K562 (cell line): ENCODE measurements at regions not wholly inside any gene's neighbourhood (a gene's known extent, or its start where the extent isn't known, plus 50 kb on each side); places are given as distances from the start of the nearest gene placed in this dataset.
A peak's percentile ranks its signal among the peaks of the same experiment; 100 is the strongest.
"Not testable (repeated sequence)": the region's sequence is repeated elsewhere in the genome, so short reads cannot be mapped to it uniquely, and the experiment has no call there.

Experiments used
- ARID3A ChIP-seq: IDR thresholded peaks from 2 replicates; pipeline ENCODE4 v1.6.1; 2012; ENCODE audit warnings: low read depth, low read length, improper control_type of control experiment, borderline replicate concordance
- ARNT ChIP-seq, 2 experiments: fragments of 450-650 bp; IDR thresholded peaks; 2 replicates each; pipeline ENCODE4 v1.6.1; 2016; ENCODE audit warnings: mild to moderate bottlenecking in 1 of 2
- ATF1 ChIP-seq, 2 experiments: fragments of 450-650 bp in 1 of 2; IDR thresholded peaks; 2 replicates each; pipeline ENCODE4 v1.6.1; 2016; ENCODE audit warnings: missing compliant biosample characterization in 1 of 2, missing genetic modification characterization in 1 of 2
- BRD9 ChIP-seq: fragments of 450-650 bp; IDR thresholded peaks from 2 replicates; pipeline ENCODE4 v1.6.1; 2018; ENCODE audit warnings: low read depth; ENCODE audit not compliant: partially characterized antibody
- CREM ChIP-seq: IDR thresholded peaks from 2 replicates; pipeline ENCODE4 v1.6.1; 2014; ENCODE audit warnings: antibody characterized with exemption, low read depth
- CXXC5 ChIP-seq: fragments of 250-450 bp; sonication (Bioruptor Pico); IDR thresholded peaks from 2 replicates; pipeline ENCODE4 v1.8.0; 2022; ENCODE audit warnings: inconsistent platforms, mild to moderate bottlenecking, moderate library complexity
- ESRRA ChIP-seq: fragments of 450-650 bp; IDR thresholded peaks from 2 replicates; pipeline ENCODE4 v1.6.1; 2014; ENCODE audit warnings: low read depth, mild to moderate bottlenecking, moderate library complexity, borderline replicate concordance
- FOXK2 ChIP-seq, 2 experiments: fragments of 450-650 bp; IDR thresholded peaks in 1 of 2; conservative IDR thresholded peaks in 1 of 2; 2 replicates each; pipeline ENCODE4 v1.6.1; 2016; ENCODE audit warnings: low read depth in 2 of 2, mild to moderate bottlenecking in 1 of 2
- GTF3C2 ChIP-seq: IDR thresholded peaks from 3 replicates; pipeline ENCODE4 v1.6.1; 2011; ENCODE audit warnings: borderline replicate concordance, mild to moderate bottlenecking, moderate library complexity; ENCODE audit not compliant: insufficient read length; ENCODE audit errors: extremely low read depth
- HDAC1 ChIP-seq, 2 experiments: fragments of 450-650 bp; IDR thresholded peaks; 2 replicates each; pipeline ENCODE4 v1.6.1; 2016 to 2017; ENCODE audit warnings: inconsistent platforms in 1 of 2, mild to moderate bottlenecking in 1 of 2, moderate library complexity in 1 of 2
- HLTF ChIP-seq: fragments of 450-650 bp; IDR thresholded peaks from 2 replicates; pipeline ENCODE4 v1.6.1; 2016
- L3MBTL2 ChIP-seq: fragments of 450-650 bp; IDR thresholded peaks from 2 replicates; pipeline ENCODE4 v1.6.1; 2016; ENCODE audit warnings: mild to moderate bottlenecking, moderate library complexity
- NFIC ChIP-seq: fragments of 450-650 bp; IDR thresholded peaks from 2 replicates; pipeline ENCODE4 v1.6.1; 2017; ENCODE audit warnings: mild to moderate bottlenecking, inconsistent platforms
- POLR2H ChIP-seq: IDR thresholded peaks from 2 replicates; pipeline ENCODE4 v1.6.1; 2016; ENCODE audit warnings: missing genetic modification characterization, low read depth, mild to moderate bottlenecking, control low read depth, missing compliant biosample characterization, moderate library complexity
- POLR3A ChIP-seq: IDR thresholded peaks from 2 replicates; pipeline ENCODE4 v1.6.1; 2011; ENCODE audit warnings: borderline replicate concordance, mild to moderate bottlenecking, moderate library complexity; ENCODE audit not compliant: insufficient read length, insufficient read depth; ENCODE audit errors: extremely low read depth
- SOX6 ChIP-seq: fragments of 450-650 bp; IDR thresholded peaks from 2 replicates; pipeline ENCODE4 v1.6.1; 2014; ENCODE audit warnings: mild to moderate bottlenecking
- TEAD4 ChIP-seq, 2 experiments: sonication (generic) in 1 of 2; formaldehyde crosslinking in 1 of 2; IDR thresholded peaks; 2 replicates each; pipeline versions ENCODE4 v1.6.1 to v1.8.0; 2012 to 2022; ENCODE audit warnings: borderline replicate concordance in 1 of 2, inconsistent platforms in 1 of 2, low read length in 1 of 2, mild to moderate bottlenecking in 1 of 2, missing genetic modification reagents in 1 of 2
- ZNF384 ChIP-seq: IDR thresholded peaks from 2 replicates; pipeline ENCODE4 v1.6.1; 2012; ENCODE audit warnings: low read depth, low read length, improper control_type of control experiment
- TF ChIP-seq, protein P1 (sequence below): fragments of 450-650 bp; IDR thresholded peaks from 2 replicates; pipeline ENCODE4 v1.6.1; 2017; ENCODE audit warnings: antibody characterized with exemption

DNA sequence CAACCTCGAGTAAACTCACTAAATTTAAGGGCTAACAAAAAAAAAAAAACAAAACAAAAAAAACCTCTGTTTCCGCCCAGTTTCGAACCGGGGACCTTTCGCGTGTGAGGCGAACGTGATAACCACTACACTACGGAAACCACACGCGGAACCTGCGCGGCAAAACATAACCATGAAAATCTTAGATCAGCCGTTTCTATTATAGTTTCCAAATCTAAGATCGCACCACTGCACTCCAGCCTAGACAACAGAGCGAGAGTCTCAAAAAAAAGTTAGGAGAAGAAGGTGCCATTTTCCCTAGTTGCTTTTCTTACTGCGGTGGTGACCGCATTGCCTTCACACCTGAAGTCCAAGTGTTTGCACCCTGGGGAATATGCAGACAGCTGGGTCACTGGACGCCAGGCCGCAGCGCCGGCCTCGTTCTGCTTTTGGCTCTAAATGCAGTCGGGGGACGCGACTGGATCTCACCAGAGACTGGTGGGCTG, 167.8 kb downstream of the FAM72C start (continued):
- TF ChIP-seq POLR3A = peak; percentile 77
- peak; percentile 57; the same call in 1 of the 2 replicates for TF ChIP-seq ESRRA
- TF ChIP-seq SOX6 = 0 out of 2 replicates have a peak, but pooled peaks have one; percentile 13
- peak; percentile 75 for TF ChIP-seq BRD9
- peak; percentile 27; the same call in 1 of the 2 replicates for TF ChIP-seq ARID3A
- TF ChIP-seq GTF3C2 = peak; percentile 62
- peak; percentile 52; the same call in 1 of the 2 replicates for TF ChIP-seq TEAD4 (IDR thresholded peaks at IDR 0.05; ENCODE audit: low read length)
- TF ChIP-seq TEAD4 (CRISPR knock-in tag; IDR thresholded peaks at IDR 0.05; ENCODE audit: borderline replicate concordance); ATF1 (CRISPR knock-in tag; IDR thresholded peaks at IDR 0.05): not testable (repeated sequence)
- peak in 1 of 2 experiments; percentile 67; a peak in 1 of 4 replicates for TF ChIP-seq ARNT (IDR thresholded peaks at IDR 0.05)
- TF ChIP-seq FOXK2 (conservative IDR thresholded peaks at IDR 0.05 in 1 of 2, IDR thresholded peaks at IDR 0.05 in 1 of 2; ENCODE audit: low read depth in 2 of 2) = 0 out of 4 replicates have a peak, but pooled peaks of 1 of the 2 experiments have one; percentile 43
- TF ChIP-seq ZNF384 = peak; percentile 72
- TF ChIP-seq HDAC1 (IDR thresholded peaks at IDR 0.05) = peak in 1 of 2 experiments; percentile 62; a peak in 1 of 4 replicates
- peak; percentile 43; the same call in 1 of the 2 replicates for TF ChIP-seq CREM
- peak; percentile 99 for TF ChIP-seq POLR2H (tag)
- TF ChIP-seq, protein P1, sequence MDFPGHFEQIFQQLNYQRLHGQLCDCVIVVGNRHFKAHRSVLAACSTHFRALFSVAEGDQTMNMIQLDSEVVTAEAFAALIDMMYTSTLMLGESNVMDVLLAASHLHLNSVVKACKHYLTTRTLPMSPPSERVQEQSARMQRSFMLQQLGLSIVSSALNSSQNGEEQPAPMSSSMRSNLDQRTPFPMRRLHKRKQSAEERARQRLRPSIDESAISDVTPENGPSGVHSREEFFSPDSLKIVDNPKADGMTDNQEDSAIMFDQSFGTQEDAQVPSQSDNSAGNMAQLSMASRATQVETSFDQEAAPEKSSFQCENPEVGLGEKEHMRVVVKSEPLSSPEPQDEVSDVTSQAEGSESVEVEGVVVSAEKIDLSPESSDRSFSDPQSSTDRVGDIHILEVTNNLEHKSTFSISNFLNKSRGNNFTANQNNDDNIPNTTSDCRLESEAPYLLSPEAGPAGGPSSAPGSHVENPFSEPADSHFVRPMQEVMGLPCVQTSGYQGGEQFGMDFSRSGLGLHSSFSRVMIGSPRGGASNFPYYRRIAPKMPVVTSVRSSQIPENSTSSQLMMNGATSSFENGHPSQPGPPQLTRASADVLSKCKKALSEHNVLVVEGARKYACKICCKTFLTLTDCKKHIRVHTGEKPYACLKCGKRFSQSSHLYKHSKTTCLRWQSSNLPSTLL = 0 out of 2 replicates have a peak, but pooled peaks have one; percentile 33
- peak; percentile 65; the same call in 1 of the 2 replicates for TF ChIP-seq HLTF
- TF ChIP-seq NFIC = peak; percentile 32; the same call in 1 of the 2 replicates
- peak; percentile 31; the same call in 1 of the 2 replicates for TF ChIP-seq L3MBTL2
- peak; percentile 66 for TF ChIP-seq CXXC5 (CRISPR knock-in tag)
- TF ChIP-seq ATF1 (tag; IDR thresholded peaks at IDR 0.05) = peak; percentile 79
